IPS DF 6.9 (cell line): ENCODE measurements at regions not wholly inside any gene's neighbourhood (a gene's known extent, or its start where the extent isn't known, plus 50 kb on each side); places are given as distances from the start of the nearest gene placed in this dataset.

Experiments used
- DNase-seq: peaks from one replicate; pipeline ENCODE4 v3.0.0-alpha.2; 2013; ENCODE audit warnings: low read depth, low spot score
- H3K27ac ChIP-seq: one replicate; pipeline ENCODE4 v1.5.1; 2013; ENCODE audit warnings: low read length, control low read depth
- H3K27me3 ChIP-seq: 2 replicates; pipeline ENCODE4 v1.6.1; 2013; ENCODE audit warnings: mild to moderate bottlenecking, low read length; ENCODE audit not compliant: control insufficient read depth, insufficient read depth
- H3K36me3 ChIP-seq: 2 replicates; pipeline ENCODE4 v1.6.1; 2013; ENCODE audit warnings: low read length; ENCODE audit not compliant: control insufficient read depth, insufficient read depth
- H3K4me1 ChIP-seq: 2 replicates; pipeline ENCODE4 v1.6.1; 2013; ENCODE audit warnings: low read length; ENCODE audit not compliant: control insufficient read depth, insufficient read depth
- H3K4me3 ChIP-seq: 2 replicates; pipeline ENCODE4 v1.5.1; 2013; ENCODE audit warnings: mild to moderate bottlenecking, low read length
- H3K9me3 ChIP-seq: 2 replicates; pipeline ENCODE4 v1.6.1; 2013; ENCODE audit warnings: low read length, inconsistent platforms; ENCODE audit not compliant: control insufficient read depth, insufficient read depth
- WGBS: extraction: QIAGEN DNeasy Blood & Tissue Kit; methylation state at CpG from one replicate; pipeline ENCODE4 v1.1.7; 2013; ENCODE audit warnings: mixed read lengths, missing lambda C conversion rate; ENCODE audit not compliant: insufficient read length, insufficient coverage; 5-methylcytosine and 5-hydroxymethylcytosine counted together

GRCh38 chr12:28683366-28683765 is 465.7 kb upstream of the FAR2 start:
- no peak overlapping the region for H3K4me3 ChIP-seq
- no peaks in the 10 kb centered on the region for H3K27me3 ChIP-seq
- H3K4me1 ChIP-seq: no peaks in the 10 kb centered on the region
- no peaks in the 10 kb centered on the region for H3K36me3 ChIP-seq
- no peaks in the 10 kb centered on the region for H3K9me3 ChIP-seq
- no peak overlapping the region for H3K27ac ChIP-seq
- DNase-seq: no peak
- 100% methylated on average over 2 of the region's 4 CpGs for WGBS

GRCh38 chr12:28689398-28690175 is 459.5 kb upstream of the FAR2 start:
- Histone ChIP-seq H3K4me3 (no peak overlapping the region), H3K36me3 (no peaks in the 10 kb centered on the region), H3K9me3 (no peaks in the 10 kb centered on the region), H3K27ac (no peak overlapping the region), H3K4me1 (no peaks in the 10 kb centered on the region), H3K27me3 (no peaks in the 10 kb centered on the region)
- DNase-seq: no peak
- no CpG with 5 or more reads among the region's 4 CpGs for WGBS

GRCh38 chr12:28693565-28694219 is 455.4 kb upstream of the FAR2 start:
- Histone ChIP-seq H3K4me3 (no peak overlapping the region), H3K4me1 (no peaks in the 10 kb centered on the region), H3K9me3 (no peaks in the 10 kb centered on the region), H3K36me3 (no peaks in the 10 kb centered on the region), H3K27ac (no peak overlapping the region), H3K27me3 (no peaks in the 10 kb centered on the region)
- no CpG with 5 or more reads among the region's 5 CpGs for WGBS
- DNase-seq: no peak

- H3K9me3 ChIP-seq: no peaks in the 10 kb centered on the region
- H3K36me3 ChIP-seq: no peaks in the 10 kb centered on the region
- H3K4me1 ChIP-seq: no peaks in the 10 kb centered on the region
- DNase-seq: no peak
- no peak overlapping the region for H3K27ac ChIP-seq
- WGBS: no CpG with 5 or more reads among the region's 2 CpGs
- H3K27me3 ChIP-seq: no peaks in the 10 kb centered on the region
- no peak overlapping the region for H3K4me3 ChIP-seq
Observed at GRCh38 chr12:28698553-28698952, 450.5 kb upstream of the FAR2 start.

- Histone ChIP-seq H3K27ac (no peak overlapping the region), H3K4me1 (no peaks in the 10 kb centered on the region), H3K4me3 (no peak overlapping the region), H3K9me3 (no peaks in the 10 kb centered on the region), H3K27me3 (no peaks in the 10 kb centered on the region), H3K36me3 (no peaks in the 10 kb centered on the region)
- no peak for DNase-seq
Observed at GRCh38 chr12:28699029-28699428, 450.0 kb upstream of the FAR2 start.

GRCh38 chr12:28700161-28700560 is 448.9 kb upstream of the FAR2 start:
- Histone ChIP-seq H3K27ac (no peak overlapping the region), H3K9me3 (no peaks in the 10 kb centered on the region), H3K27me3 (no peaks in the 10 kb centered on the region), H3K4me3 (no peak overlapping the region), H3K4me1 (no peaks in the 10 kb centered on the region), H3K36me3 (no peaks in the 10 kb centered on the region)
- WGBS: no CpG with 5 or more reads among the region's 3 CpGs
- DNase-seq: no peak

- Histone ChIP-seq H3K9me3 (no peaks in the 10 kb centered on the region), H3K4me1 (no peaks in the 10 kb centered on the region), H3K27ac (no peak overlapping the region), H3K36me3 (no peaks in the 10 kb centered on the region), H3K4me3 (no peak overlapping the region), H3K27me3 (no peaks in the 10 kb centered on the region)
- no peak for DNase-seq
Observed at GRCh38 chr12:28704477-28705169, 444.5 kb upstream of the FAR2 start.

GRCh38 chr12:28708918-28709371 is 440.1 kb upstream of the FAR2 start:
- Histone ChIP-seq H3K36me3 (no peaks in the 10 kb centered on the region), H3K4me3 (no peak overlapping the region), H3K4me1 (no peaks in the 10 kb centered on the region), H3K27me3 (no peaks in the 10 kb centered on the region), H3K9me3 (no peaks in the 10 kb centered on the region), H3K27ac (no peak overlapping the region)
- WGBS: no CpG with 5 or more reads among the region's 4 CpGs
- DNase-seq: no peak

GRCh38 chr12:28709986-28710685 is 438.9 kb upstream of the FAR2 start:
- no peak overlapping the region for H3K4me3 ChIP-seq
- no CpG with 5 or more reads among the region's 4 CpGs for WGBS
- no peaks in the 10 kb centered on the region for H3K27me3 ChIP-seq
- no peaks in the 10 kb centered on the region for H3K36me3 ChIP-seq
- H3K27ac ChIP-seq: no peak overlapping the region
- no peaks in the 10 kb centered on the region for H3K9me3 ChIP-seq
- DNase-seq: no peak
- H3K4me1 ChIP-seq: no peaks in the 10 kb centered on the region

- Histone ChIP-seq H3K27me3 (no peaks in the 10 kb centered on the region), H3K4me3 (no peak overlapping the region), H3K36me3 (no peaks in the 10 kb centered on the region), H3K27ac (no peak overlapping the region), H3K4me1 (no peaks in the 10 kb centered on the region), H3K9me3 (no peaks in the 10 kb centered on the region)
- no peak for DNase-seq
- no CpG with 5 or more reads among the region's 1 CpG for WGBS
Observed at GRCh38 chr12:28710882-28711281, 438.2 kb upstream of the FAR2 start.
